Small intestine (tissue), 7 donors: ENCODE measurements at regions not wholly inside any gene's neighbourhood (a gene's known extent, or its start where the extent isn't known, plus 50 kb on each side); places are given as distances from the start of the nearest gene placed in this dataset.

Experiments
- DNase-seq, 2 donors: peaks; one replicate each; pipeline versions ENCODE4 v3.0.0 to v3.0.0-alpha.2; 2013
- FAIRE-seq: peaks from 2 replicates; lab custom pipeline; 2012; peaks lifted over from hg19 to GRCh38; lab: Jason Lieb, UNC
- H3K27ac ChIP-seq, 3 donors: one replicate each; pipeline ENCODE4 v1.5.1; 2013; ENCODE audit warnings: low read length in 2 of 3, mild to moderate bottlenecking in 2 of 3, control low read depth in 1 of 3, inconsistent platforms in 1 of 3, low read depth in 1 of 3, moderate library complexity in 1 of 3
- H3K27me3 ChIP-seq, 3 donors: one replicate each; pipeline ENCODE4 v1.6.1; 2013; ENCODE audit warnings: low read length in 3 of 3, inconsistent platforms in 1 of 3; ENCODE audit not compliant: control insufficient read depth in 3 of 3, insufficient read depth in 3 of 3
- H3K36me3 ChIP-seq, 3 donors: one replicate each; pipeline ENCODE4 v1.6.1; 2013; ENCODE audit warnings: low read length in 3 of 3, inconsistent platforms in 1 of 3, low read depth in 1 of 3, mild to moderate bottlenecking in 1 of 3, moderate library complexity in 1 of 3; ENCODE audit not compliant: control insufficient read depth in 3 of 3, insufficient read depth in 2 of 3
- H3K4me1 ChIP-seq, 3 donors: one replicate each; pipeline ENCODE4 v1.6.1; 2013; ENCODE audit warnings: low read length in 2 of 3, inconsistent platforms in 1 of 3, low read depth in 1 of 3, mild to moderate bottlenecking in 1 of 3, moderate library complexity in 1 of 3; ENCODE audit not compliant: control insufficient read depth in 3 of 3, insufficient read depth in 2 of 3
- H3K4me3 ChIP-seq, 3 donors: one replicate each; pipeline ENCODE4 v1.5.1; 2013; ENCODE audit warnings: low read length in 3 of 3, control low read depth in 1 of 3, inconsistent platforms in 1 of 3, low read depth in 1 of 3, mild to moderate bottlenecking in 1 of 3, moderate library complexity in 1 of 3
- H3K9me3 ChIP-seq, 2 donors: one replicate each; pipeline ENCODE4 v1.6.1; 2013; ENCODE audit warnings: low read depth in 1 of 2, low read length in 1 of 2; ENCODE audit not compliant: control insufficient read depth in 2 of 2, insufficient read depth in 1 of 2
- WGBS, 3 donors: extraction: QIAGEN DNeasy Blood & Tissue Kit; methylation state at CpG; one replicate each; pipeline ENCODE4 v1.1.7; 2013; 5-methylcytosine and 5-hydroxymethylcytosine counted together
- donor health status: healthy with polysubstance abuse.
- donor health status: control.
- donor health status: control.
- donor health status: Bipolar disorder and iron deficiency.
- donor health status: healthy.

- Histone ChIP-seq H3K4me3 (no peak overlapping the region), H3K36me3 (no peaks in the 10 kb centered on the region), H3K4me1 (peaks cover 3 to 18% (median 3%) of the 10 kb centered on the region in 3 donors), H3K27me3 (no peaks in the 10 kb centered on the region), H3K9me3 (peaks cover 0 to 6% of the 10 kb centered on the region in 2 donors), H3K27ac (no peak overlapping the region)
- FAIRE-seq (no peak), DNase-seq (no peak)
- WGBS, 3 donors, result 81 to 85% (median 82%) methylated on average over 10 to 13 of the region's 13 CpGs
Measured at GRCh38 chr6:167392631-167393316, 67.9 kb downstream of the TTLL2 start.

GRCh38 chr6:167393731-167394130 lies 68.8 kb downstream of the TTLL2 start:
- Histone ChIP-seq H3K27me3 (no peaks in the 10 kb centered on the region), H3K27ac (no peak overlapping the region), H3K4me1 (peaks cover 3 to 27% (median 5%) of the 10 kb centered on the region in 3 donors), H3K9me3 (peaks cover 0 to 8% of the 10 kb centered on the region in 2 donors), H3K36me3 (no peaks in the 10 kb centered on the region), H3K4me3 (no peak overlapping the region)
- no peak for DNase-seq
- no peak for FAIRE-seq
- 90 to 94% (median 92%) methylated on average over 7 of the region's 7 CpGs for WGBS, 3 donors

- Histone ChIP-seq H3K4me1 (peaks cover 3 to 31% (median 5%) of the 10 kb centered on the region in 3 donors), H3K9me3 (peaks cover 0 to 12% of the 10 kb centered on the region in 2 donors), H3K27ac (no peak overlapping the region), H3K27me3 (no peaks in the 10 kb centered on the region), H3K4me3 (no peak overlapping the region), H3K36me3 (no peaks in the 10 kb centered on the region)
- no peak for DNase-seq
- 74 to 91% (median 87%) methylated on average over 8 of the region's 8 CpGs for WGBS, 3 donors
- FAIRE-seq, result no peak
Measured at GRCh38 chr6:167394339-167394738, 69.5 kb downstream of the TTLL2 start.

GRCh38 chr6:167394820-167395219 lies 69.9 kb downstream of the TTLL2 start:
- Histone ChIP-seq H3K27me3 (no peaks in the 10 kb centered on the region), H3K9me3 (peaks cover 0 to 15% of the 10 kb centered on the region in 2 donors), H3K36me3 (no peaks in the 10 kb centered on the region), H3K27ac (no peak overlapping the region), H3K4me3 (no peak overlapping the region), H3K4me1 (peaks cover 3 to 31% (median 5%) of the 10 kb centered on the region in 3 donors)
- no peak for DNase-seq
- no peak for FAIRE-seq
- 94 to 96% (median 94%) methylated on average over 19 of the region's 19 CpGs for WGBS, 3 donors

GRCh38 chr6:167396068-167396658 lies 71.3 kb downstream of the TTLL2 start:
- H3K27ac ChIP-seq, result no peak overlapping the region
- 58 to 68% (median 60%) methylated on average over 16 of the region's 16 CpGs for WGBS, 3 donors
- FAIRE-seq (no peak), DNase-seq (peak in 1 of 2 donors; percentile 22)
- no peak overlapping the region for H3K4me3 ChIP-seq
- H3K36me3 ChIP-seq, result no peaks in the 10 kb centered on the region
- peaks cover 0 to 15% of the 10 kb centered on the region in 2 donors for H3K9me3 ChIP-seq
- H3K27me3 ChIP-seq, result no peaks in the 10 kb centered on the region
- peaks cover 3 to 35% (median 5%) of the 10 kb centered on the region in 3 donors for H3K4me1 ChIP-seq

GRCh38 chr6:167396659-167397490 lies 72.0 kb downstream of the TTLL2 start:
- DNase-seq (no peak), FAIRE-seq (no peak)
- WGBS, 3 donors, result 82 to 88% (median 83%) methylated on average over 23 of the region's 23 CpGs
- Histone ChIP-seq H3K4me1 (peaks cover 3 to 37% (median 5%) of the 10 kb centered on the region in 3 donors), H3K27me3 (no peaks in the 10 kb centered on the region), H3K36me3 (no peaks in the 10 kb centered on the region), H3K4me3 (no peak overlapping the region), H3K27ac (peak overlapping the region in 1 of 3 donors; percentile 80), H3K9me3 (peaks cover 0 to 15% of the 10 kb centered on the region in 2 donors)

- FAIRE-seq, result no peak
- WGBS, 3 donors, result 91 to 94% (median 94%) methylated on average over 6 of the region's 6 CpGs
- H3K4me1 ChIP-seq, result peaks cover 3 to 37% (median 5%) of the 10 kb centered on the region in 3 donors
- no peaks in the 10 kb centered on the region for H3K36me3 ChIP-seq
- H3K4me3 ChIP-seq, result no peak overlapping the region
- peaks cover 0 to 15% of the 10 kb centered on the region in 2 donors for H3K9me3 ChIP-seq
- no peak for DNase-seq
- H3K27ac ChIP-seq, result peak overlapping the region; percentile 17 to 80 (median 22)
- no peaks in the 10 kb centered on the region for H3K27me3 ChIP-seq
Measured at GRCh38 chr6:167397712-167398111, 72.8 kb downstream of the TTLL2 start.
